Endothelial cell of umbilical vein (primary cell): ENCODE measurements at regions not wholly inside any gene's neighbourhood (a gene's known extent, or its start where the extent isn't known, plus 50 kb on each side); places are given as distances from the start of the nearest gene placed in this dataset.

ENCODE experiments used
- BruUV-seq: library from RNA; stranded (reverse); fragments of 400-500 nt; replicated peaks from 2 replicates; lab custom pipeline; 2021; lab: Mats Ljungman, UMichigan
- CTCF ChIA-PET: fragments of 300-600, 350-600 bp; sonication (Branson Sonifier 250); formaldehyde crosslinking; loops from one replicate; lab custom pipeline; 2021; ENCODE audit warnings: antibody characterized with exemption, inconsistent platforms; lab: Charles Lee
- POLR2A ChIA-PET: fragments of 300-600, 350-600 bp; sonication (Branson Sonifier 250); formaldehyde crosslinking; loops from one replicate; lab custom pipeline; 2021; ENCODE audit warnings: antibody characterized with exemption, inconsistent platforms; lab: Charles Lee
- DNase-seq: peaks from one replicate; pipeline ENCODE4 v3.0.0-alpha.2; 2011; ENCODE audit warnings: low read depth, low spot score
- FAIRE-seq: peaks from 2 replicates; lab custom pipeline; 2011; peaks lifted over from hg19 to GRCh38; lab: Jason Lieb, UNC
- H2AFZ ChIP-seq: 2 replicates; pipeline ENCODE4 v1.6.0; 2012; ENCODE audit warnings: low read depth, low read length, control low read depth, inconsistent platforms
- H3K27ac ChIP-seq: 2 replicates; pipeline ENCODE4 v1.5.1; 2011; ENCODE audit warnings: low read depth, mild to moderate bottlenecking, control low read depth, low read length, moderate library complexity; ENCODE audit not compliant: insufficient read depth
- H3K27me3 ChIP-seq, 2 experiments: 2 replicates each; pipeline versions ENCODE4 v1.6.0 to v1.6.1; 2011; ENCODE audit warnings: low read length in 2 of 2, mixed read lengths in 1 of 2; ENCODE audit not compliant: control insufficient read depth in 2 of 2, insufficient read depth in 2 of 2
- H3K36me3 ChIP-seq, 2 experiments: 2 replicates in 1 of 2; 3 replicates in 1 of 2; pipeline ENCODE4 v1.5.1; 2011; ENCODE audit warnings: low read length in 2 of 2, mild to moderate bottlenecking in 1 of 2, moderate library complexity in 1 of 2; ENCODE audit not compliant: control insufficient read depth in 2 of 2, insufficient read depth in 2 of 2; ENCODE audit errors: extremely low read depth in 1 of 2
- H3K4me1 ChIP-seq: 3 replicates; pipeline ENCODE4 v1.5.1; 2011; ENCODE audit warnings: mild to moderate bottlenecking, low read length; ENCODE audit not compliant: control insufficient read depth, insufficient read depth; ENCODE audit errors: extremely low read depth
- H3K4me2 ChIP-seq: 2 replicates; pipeline ENCODE4 v1.6.1; 2011; ENCODE audit warnings: low read length, control low read depth, mixed read lengths; ENCODE audit not compliant: insufficient read depth
- H3K4me3 ChIP-seq, 3 experiments: fragments of 200-600 bp in 1 of 3; sonication (generic), shearing (Covaris generic) in 1 of 3; replicated peaks in 1 of 3; 2 replicates each; pipeline ENCODE4 v1.5.1; 2011 to 2016; ENCODE audit warnings: control low read depth in 3 of 3, low read length in 3 of 3, mild to moderate bottlenecking in 2 of 3, inconsistent platforms in 1 of 3, low read depth in 1 of 3, moderate library complexity in 1 of 3; ENCODE audit not compliant: insufficient read depth in 1 of 3
- H3K79me2 ChIP-seq: 2 replicates; pipeline ENCODE4 v1.6.0; 2012; ENCODE audit warnings: low read length, inconsistent platforms; ENCODE audit not compliant: control insufficient read depth, insufficient read depth
- H3K9ac ChIP-seq: replicated peaks from 2 replicates; pipeline ENCODE3; 2011; ENCODE audit warnings: low read length, control low read depth; ENCODE audit not compliant: insufficient read depth; ENCODE audit errors: extremely low read depth
- H3K9me1 ChIP-seq: replicated peaks from 3 replicates; pipeline ENCODE4 v1.6.0; 2011; ENCODE audit warnings: mild to moderate bottlenecking, low read length; ENCODE audit not compliant: control insufficient read depth, insufficient read depth; ENCODE audit errors: extremely low read depth
- H3K9me3 ChIP-seq: replicated peaks from 2 replicates; pipeline ENCODE4 v1.5.1; 2012; ENCODE audit warnings: low read length, inconsistent platforms; ENCODE audit not compliant: control insufficient read depth, insufficient read depth
- H4K20me1 ChIP-seq: replicated peaks from 2 replicates; pipeline ENCODE3; 2011; ENCODE audit warnings: mild to moderate bottlenecking, low read length; ENCODE audit not compliant: control insufficient read depth, insufficient read depth; ENCODE audit errors: extremely low read depth
- EZH2 ChIP-seq: IDR thresholded peaks from 2 replicates; pipeline ENCODE4 v1.6.1; 2012; ENCODE audit warnings: borderline replicate concordance, low read depth, mild to moderate bottlenecking, moderate library complexity, low read length, inconsistent platforms; ENCODE audit not compliant: severe bottlenecking
- FOS ChIP-seq: IDR thresholded peaks from 2 replicates; pipeline ENCODE4 v1.6.1; 2011; ENCODE audit warnings: mild to moderate bottlenecking, low read length, moderate library complexity, borderline replicate concordance; ENCODE audit not compliant: insufficient read depth
- GATA2 ChIP-seq: IDR thresholded peaks from 2 replicates; pipeline ENCODE4 v1.7.0; 2011; ENCODE audit warnings: low read depth, mild to moderate bottlenecking, moderate library complexity, mixed read lengths, low read length; ENCODE audit not compliant: insufficient read length, insufficient read depth
- JUN ChIP-seq: IDR thresholded peaks from 2 replicates; pipeline ENCODE4 v1.6.1; 2011; ENCODE audit warnings: borderline replicate concordance, low read depth; ENCODE audit not compliant: insufficient read length, insufficient read depth
- MYC ChIP-seq: IDR thresholded peaks from one replicate; pipeline ENCODE4 v1.6.1; 2011; ENCODE audit warnings: mild to moderate bottlenecking, low read depth, low read length
- POLR2A ChIP-seq: IDR thresholded peaks from 2 replicates; pipeline ENCODE4 v1.6.1; 2012; ENCODE audit warnings: low read depth, mild to moderate bottlenecking, control low read depth, low read length
- POLR2AphosphoS5 ChIP-seq: IDR thresholded peaks from 2 replicates; pipeline ENCODE4 v1.6.1; 2012; ENCODE audit warnings: low read depth, mild to moderate bottlenecking, control low read depth, low read length, moderate library complexity; ENCODE audit not compliant: insufficient read depth
- dilution Hi-C: fragments of 300-500 bp; cut with MboI; formaldehyde crosslinking; loops from one replicate; pipeline ENCODE4 v1.15.0; 2019; ENCODE audit warnings: low sequenced_read_pairs; ENCODE audit not compliant: extremely low pct_ligation_motif_present
- intact Hi-C: fragments of 100-400 bp; cut with micrococcal nuclease; formaldehyde crosslinking; loops from one replicate; pipeline ENCODE4 v1.10.0; 2022
- TF ChIP-seq, protein P1 (sequence below), 2 donors: IDR thresholded peaks; 1 replicate in 1 of 2; 2 replicates in 1 of 2; pipeline ENCODE4 v1.5.1; 2011; ENCODE audit warnings: low read length in 2 of 2, mild to moderate bottlenecking in 2 of 2, moderate library complexity in 2 of 2, control low read depth in 1 of 2, inconsistent platforms in 1 of 2, low read depth in 1 of 2; ENCODE audit not compliant: insufficient read depth in 1 of 2; ENCODE audit errors: extremely low read depth in 1 of 2
- TF ChIP-seq, protein P2 (sequence below): IDR thresholded peaks from 2 replicates; pipeline ENCODE4 v1.6.1; 2011; ENCODE audit not compliant: insufficient read depth, insufficient read length

DNA sequence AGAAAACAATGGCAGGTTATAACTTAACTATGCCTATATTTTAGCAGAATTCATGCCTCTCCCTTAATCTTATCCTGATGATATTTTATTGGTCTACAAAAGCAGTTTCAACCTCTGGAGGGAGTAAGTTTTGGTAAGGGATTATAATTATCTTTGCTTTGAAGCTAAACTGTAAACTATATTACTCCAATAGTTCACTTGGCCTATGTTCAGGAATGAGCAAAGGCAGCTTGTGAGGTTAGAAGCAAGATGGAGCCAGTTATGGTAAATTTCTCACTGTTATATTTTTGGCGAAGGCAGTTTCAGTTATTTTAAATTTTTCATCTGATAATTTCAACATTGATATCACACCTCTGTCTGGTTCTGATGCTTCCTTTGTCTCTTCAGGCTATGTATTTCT is 192.5 kb upstream of the RGPD4 start:
- no peak for DNase-seq
- Histone ChIP-seq H3K9me1 (no peaks in the 10 kb centered on the region), H3K4me2 (no peak overlapping the region), H3K36me3 (no peaks in the 10 kb centered on the region), H2AFZ (no peak overlapping the region), H3K27ac (no peak overlapping the region), H3K79me2 (no peaks in the 10 kb centered on the region), H3K4me3 (no peak overlapping the region), H3K27me3 (no peaks in the 10 kb centered on the region), H3K4me1 (no peaks in the 10 kb centered on the region), H4K20me1 (no peaks in the 10 kb centered on the region), H3K9ac (no peak overlapping the region), H3K9me3 (peaks cover 2% of the 10 kb centered on the region)
- TF ChIP-seq JUN (no peak), GATA2 (no peak), POLR2A (no peak), POLR2AphosphoS5 (no peak), FOS (no peak), EZH2 (no peak), MYC (no peak)
- TF ChIP-seq, protein P1, sequence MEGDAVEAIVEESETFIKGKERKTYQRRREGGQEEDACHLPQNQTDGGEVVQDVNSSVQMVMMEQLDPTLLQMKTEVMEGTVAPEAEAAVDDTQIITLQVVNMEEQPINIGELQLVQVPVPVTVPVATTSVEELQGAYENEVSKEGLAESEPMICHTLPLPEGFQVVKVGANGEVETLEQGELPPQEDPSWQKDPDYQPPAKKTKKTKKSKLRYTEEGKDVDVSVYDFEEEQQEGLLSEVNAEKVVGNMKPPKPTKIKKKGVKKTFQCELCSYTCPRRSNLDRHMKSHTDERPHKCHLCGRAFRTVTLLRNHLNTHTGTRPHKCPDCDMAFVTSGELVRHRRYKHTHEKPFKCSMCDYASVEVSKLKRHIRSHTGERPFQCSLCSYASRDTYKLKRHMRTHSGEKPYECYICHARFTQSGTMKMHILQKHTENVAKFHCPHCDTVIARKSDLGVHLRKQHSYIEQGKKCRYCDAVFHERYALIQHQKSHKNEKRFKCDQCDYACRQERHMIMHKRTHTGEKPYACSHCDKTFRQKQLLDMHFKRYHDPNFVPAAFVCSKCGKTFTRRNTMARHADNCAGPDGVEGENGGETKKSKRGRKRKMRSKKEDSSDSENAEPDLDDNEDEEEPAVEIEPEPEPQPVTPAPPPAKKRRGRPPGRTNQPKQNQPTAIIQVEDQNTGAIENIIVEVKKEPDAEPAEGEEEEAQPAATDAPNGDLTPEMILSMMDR (IDR thresholded peaks at IDR 0.05; ENCODE audit: extremely low read depth in 1 of 2, insufficient read depth in 1 of 2, low read depth in 1 of 2, low read length in 2 of 2) = no peak
- TF ChIP-seq, protein P2, sequence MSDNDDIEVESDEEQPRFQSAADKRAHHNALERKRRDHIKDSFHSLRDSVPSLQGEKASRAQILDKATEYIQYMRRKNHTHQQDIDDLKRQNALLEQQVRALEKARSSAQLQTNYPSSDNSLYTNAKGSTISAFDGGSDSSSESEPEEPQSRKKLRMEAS = no peak
- ChIA-PET POLR2A (no interaction called here), CTCF (no interaction called here)
- dilution Hi-C loops = no loop called here
- no peak for FAIRE-seq
- intact Hi-C loops = no loop called here
- BruUV-seq = no TSS peak
